Stomach smooth muscle (tissue), 2 donors: ENCODE measurements at regions not wholly inside any gene's neighbourhood (a gene's known extent, or its start where the extent isn't known, plus 50 kb on each side); places are given as distances from the start of the nearest gene placed in this dataset.

Source experiments
- H3K27ac ChIP-seq: one replicate; pipeline ENCODE4 v1.7.0; 2013; ENCODE audit warnings: mild to moderate bottlenecking, low read length, inconsistent platforms
- H3K27me3 ChIP-seq, 2 donors: one replicate each; pipeline ENCODE4 v1.7.0; 2013; ENCODE audit warnings: low read length in 2 of 2; ENCODE audit not compliant: insufficient read depth in 2 of 2, control insufficient read depth in 1 of 2
- H3K36me3 ChIP-seq, 2 donors: one replicate each; pipeline ENCODE4 v1.7.0; 2013; ENCODE audit warnings: low read length in 2 of 2; ENCODE audit not compliant: control insufficient read depth in 2 of 2, insufficient read depth in 2 of 2
- H3K4me1 ChIP-seq: one replicate; pipeline ENCODE4 v1.7.0; 2013; ENCODE audit warnings: low read length; ENCODE audit not compliant: control insufficient read depth, insufficient read depth
- H3K4me3 ChIP-seq, 2 donors: one replicate each; pipeline ENCODE4 v1.7.0; 2013; ENCODE audit warnings: low read length in 2 of 2
- H3K9ac ChIP-seq, 2 donors: one replicate each; pipeline ENCODE4 v1.7.0; 2013; ENCODE audit warnings: low read length in 2 of 2, mild to moderate bottlenecking in 1 of 2
- H3K9me3 ChIP-seq, 2 donors: one replicate each; pipeline ENCODE4 v1.7.0; 2013; ENCODE audit warnings: low read length in 2 of 2; ENCODE audit not compliant: control insufficient read depth in 2 of 2
- donor health status: healthy.
- donor health status: Pancreatic carcinoma.

GRCh38 chr13:64347664-64348063, 2882.5 kb downstream of the PCDH9 start:
- H3K4me3 ChIP-seq = no peak overlapping the region

GRCh38 chr13:64339373-64340063, 2890.6 kb downstream of the PCDH9 start:
- Histone ChIP-seq H3K27ac (no peak overlapping the region), H3K27me3 (no peaks in the 10 kb centered on the region), H3K9me3 (no peaks in the 10 kb centered on the region), H3K9ac (no peak overlapping the region), H3K4me1 (no peaks in the 10 kb centered on the region), H3K4me3 (no peak overlapping the region), H3K36me3 (no peaks in the 10 kb centered on the region)

More at GRCh38 chr13:64347664-64348063, 2882.5 kb downstream of the PCDH9 start:
- no peak overlapping the region for H3K27ac ChIP-seq
- no peaks in the 10 kb centered on the region for H3K9me3 ChIP-seq
- H3K36me3 ChIP-seq = no peaks in the 10 kb centered on the region
- H3K27me3 ChIP-seq = no peaks in the 10 kb centered on the region
- no peaks in the 10 kb centered on the region for H3K4me1 ChIP-seq
- H3K9ac ChIP-seq = no peak overlapping the region

- Histone ChIP-seq H3K36me3 (no peaks in the 10 kb centered on the region), H3K4me3 (no peak overlapping the region), H3K27ac (no peak overlapping the region), H3K9ac (no peak overlapping the region), H3K27me3 (no peaks in the 10 kb centered on the region), H3K9me3 (no peaks in the 10 kb centered on the region), H3K4me1 (no peaks in the 10 kb centered on the region)
These were observed 2891.5 kb downstream of the PCDH9 start for GRCh38 chr13:64338671-64339070.

GRCh38 chr13:64333888-64334287, 2896.2 kb downstream of the PCDH9 start:
- H3K9ac ChIP-seq = no peak overlapping the region
- no peaks in the 10 kb centered on the region for H3K9me3 ChIP-seq
- H3K36me3 ChIP-seq = no peaks in the 10 kb centered on the region
- H3K4me1 ChIP-seq = no peaks in the 10 kb centered on the region
- H3K4me3 ChIP-seq = no peak overlapping the region
- H3K27me3 ChIP-seq = no peaks in the 10 kb centered on the region
- no peak overlapping the region for H3K27ac ChIP-seq

GRCh38 chr13:64332048-64332447, 2898.1 kb downstream of the PCDH9 start:
- no peaks in the 10 kb centered on the region for H3K27me3 ChIP-seq
- no peaks in the 10 kb centered on the region for H3K4me1 ChIP-seq
- H3K27ac ChIP-seq = no peak overlapping the region
- H3K4me3 ChIP-seq = no peak overlapping the region
- no peak overlapping the region for H3K9ac ChIP-seq
- no peaks in the 10 kb centered on the region for H3K36me3 ChIP-seq
- H3K9me3 ChIP-seq = no peaks in the 10 kb centered on the region

- no peak overlapping the region for H3K9ac ChIP-seq
- H3K36me3 ChIP-seq = no peaks in the 10 kb centered on the region
- no peaks in the 10 kb centered on the region for H3K4me1 ChIP-seq
- no peaks in the 10 kb centered on the region for H3K9me3 ChIP-seq
- H3K27me3 ChIP-seq = no peaks in the 10 kb centered on the region
- no peak overlapping the region for H3K27ac ChIP-seq
- no peak overlapping the region for H3K4me3 ChIP-seq
These were observed 2902.5 kb downstream of the PCDH9 start for GRCh38 chr13:64327505-64328194.

GRCh38 chr13:64314331-64314730, 2898.7 kb upstream of the PCDH20 start:
- no peaks in the 10 kb centered on the region for H3K9me3 ChIP-seq
- no peak overlapping the region for H3K4me3 ChIP-seq
- no peaks in the 10 kb centered on the region for H3K4me1 ChIP-seq
- H3K36me3 ChIP-seq = no peaks in the 10 kb centered on the region
- H3K9ac ChIP-seq = no peak overlapping the region
- H3K27ac ChIP-seq = no peak overlapping the region
- no peaks in the 10 kb centered on the region for H3K27me3 ChIP-seq

- Histone ChIP-seq H3K9ac (no peak overlapping the region), H3K4me3 (no peak overlapping the region), H3K27ac (no peak overlapping the region), H3K4me1 (no peaks in the 10 kb centered on the region), H3K27me3 (no peaks in the 10 kb centered on the region), H3K36me3 (no peaks in the 10 kb centered on the region), H3K9me3 (no peaks in the 10 kb centered on the region)
These were observed 2896.3 kb upstream of the PCDH20 start for GRCh38 chr13:64311948-64312347.

GRCh38 chr13:64311112-64311511, 2895.5 kb upstream of the PCDH20 start:
- Histone ChIP-seq H3K27ac (no peak overlapping the region), H3K36me3 (no peaks in the 10 kb centered on the region), H3K4me3 (no peak overlapping the region), H3K4me1 (no peaks in the 10 kb centered on the region), H3K9ac (no peak overlapping the region), H3K27me3 (no peaks in the 10 kb centered on the region), H3K9me3 (no peaks in the 10 kb centered on the region)

GRCh38 chr13:64305246-64305645, 2889.6 kb upstream of the PCDH20 start:
- H3K9me3 ChIP-seq = no peaks in the 10 kb centered on the region
- H3K36me3 ChIP-seq = no peaks in the 10 kb centered on the region
- H3K4me3 ChIP-seq = no peak overlapping the region
- H3K27ac ChIP-seq = no peak overlapping the region
- H3K4me1 ChIP-seq = no peaks in the 10 kb centered on the region
- H3K9ac ChIP-seq = no peak overlapping the region
- H3K27me3 ChIP-seq = no peaks in the 10 kb centered on the region

GRCh38 chr13:64300239-64300638, 2884.6 kb upstream of the PCDH20 start:
- H3K27ac ChIP-seq = no peak overlapping the region
- no peaks in the 10 kb centered on the region for H3K9me3 ChIP-seq
- no peaks in the 10 kb centered on the region for H3K27me3 ChIP-seq
- no peak overlapping the region for H3K9ac ChIP-seq
- no peak overlapping the region for H3K4me3 ChIP-seq
- no peaks in the 10 kb centered on the region for H3K4me1 ChIP-seq
- no peaks in the 10 kb centered on the region for H3K36me3 ChIP-seq
